CD14-positive monocyte (primary cell): ENCODE measurements at regions not wholly inside any gene's neighbourhood (a gene's known extent, or its start where the extent isn't known, plus 50 kb on each side); places are given as distances from the start of the nearest gene placed in this dataset.

ENCODE experiments used
- DNase-seq, 3 donors: peaks; one replicate each; pipeline ENCODE4 v3.0.0-alpha.2; 2011 to 2022
- H2AFZ ChIP-seq: 2 replicates; pipeline ENCODE4 v1.6.0; 2012; ENCODE audit warnings: mild to moderate bottlenecking, low read depth, low read length, inconsistent platforms; ENCODE audit not compliant: insufficient read depth, poor library complexity, severe bottlenecking
- H3K27ac ChIP-seq, 2 donors: 1 replicate in 1 of 2; 2 replicates in 1 of 2; pipeline ENCODE4 v1.5.1; 2012 to 2013; ENCODE audit warnings: low read length in 2 of 2, control low read depth in 1 of 2, inconsistent platforms in 1 of 2, low read depth in 1 of 2, mild to moderate bottlenecking in 1 of 2
- H3K27me3 ChIP-seq, 2 donors: one replicate each; pipeline versions ENCODE4 v1.6.0 to v1.6.1; 2011 to 2013; ENCODE audit warnings: low read length in 2 of 2; ENCODE audit not compliant: control insufficient read depth in 2 of 2, insufficient read depth in 2 of 2
- H3K36me3 ChIP-seq, 2 donors: replicated peaks in 1 of 2; 1 replicate in 1 of 2; 2 replicates in 1 of 2; pipeline versions ENCODE4 v1.5.1 to v1.6.1; 2012 to 2013; ENCODE audit warnings: low read length in 2 of 2, control low read depth in 1 of 2, inconsistent platforms in 1 of 2, mild to moderate bottlenecking in 1 of 2; ENCODE audit not compliant: insufficient read depth in 2 of 2, control insufficient read depth in 1 of 2
- H3K4me1 ChIP-seq, 2 donors: 1 replicate in 1 of 2; 2 replicates in 1 of 2; pipeline versions ENCODE4 v1.5.1 to v1.6.1; 2012 to 2013; ENCODE audit warnings: low read length in 2 of 2, control low read depth in 1 of 2, inconsistent platforms in 1 of 2, mild to moderate bottlenecking in 1 of 2, moderate library complexity in 1 of 2; ENCODE audit not compliant: insufficient read depth in 2 of 2, control insufficient read depth in 1 of 2
- H3K4me2 ChIP-seq: replicated peaks from 2 replicates; pipeline ENCODE3; 2012; ENCODE audit warnings: low read length, moderate library complexity, mild to moderate bottlenecking; ENCODE audit not compliant: poor library complexity, severe bottlenecking; ENCODE audit errors: extremely low read depth
- H3K4me3 ChIP-seq, 3 experiments: fragments of 200-600 bp in 1 of 3; sonication (generic) in 1 of 3; replicated peaks in 1 of 3; 1 replicate in 2 of 3; 2 replicates in 1 of 3; pipeline ENCODE4 v1.5.1; 2011 to 2013; ENCODE audit warnings: low read length in 3 of 3, mild to moderate bottlenecking in 3 of 3, control low read depth in 2 of 3, low read depth in 2 of 3, inconsistent platforms in 1 of 3, moderate library complexity in 1 of 3
- H3K79me2 ChIP-seq: 2 replicates; pipeline ENCODE4 v1.6.0; 2012; ENCODE audit warnings: mild to moderate bottlenecking, control low read depth, inconsistent platforms, low read length, moderate library complexity; ENCODE audit not compliant: insufficient read depth
- H3K9ac ChIP-seq: 2 replicates; pipeline ENCODE4 v1.6.0; 2017; ENCODE audit warnings: low read length, mild to moderate bottlenecking; ENCODE audit not compliant: insufficient read depth, poor library complexity, severe bottlenecking
- H3K9me3 ChIP-seq, 2 donors: replicated peaks in 1 of 2; 1 replicate in 1 of 2; 2 replicates in 1 of 2; pipeline versions ENCODE4 v1.5.1 to v1.6.1; 2012 to 2013; ENCODE audit warnings: low read length in 2 of 2, control low read depth in 1 of 2; ENCODE audit not compliant: control insufficient read depth in 1 of 2, insufficient read depth in 1 of 2
- H4K20me1 ChIP-seq: 2 replicates; pipeline ENCODE4 v1.6.0; 2012; ENCODE audit warnings: mild to moderate bottlenecking, low read length, control low read depth, moderate library complexity; ENCODE audit not compliant: insufficient read depth
- H3K27ac Mint-ChIP-seq, 7 donors: one replicate each; pipeline ENCODE4 v1.8.0; 2020; ENCODE audit warnings: mild to moderate bottlenecking in 7 of 7, mixed read lengths in 7 of 7, moderate library complexity in 6 of 7, inconsistent platforms in 2 of 7
- H3K27me3 Mint-ChIP-seq, 3 donors: one replicate each; pipeline ENCODE4 v1.8.0; 2021 to 2022; ENCODE audit warnings: low read depth in 3 of 3, mild to moderate bottlenecking in 3 of 3, mixed read lengths in 3 of 3, moderate library complexity in 3 of 3, inconsistent platforms in 1 of 3
- H3K36me3 Mint-ChIP-seq, 2 donors: one replicate each; pipeline ENCODE4 v1.8.0; 2020; ENCODE audit warnings: mixed read lengths in 2 of 2, inconsistent platforms in 1 of 2, mild to moderate bottlenecking in 1 of 2
- H3K4me1 Mint-ChIP-seq: one replicate; pipeline ENCODE4 v1.8.0; 2020; ENCODE audit warnings: mild to moderate bottlenecking, mixed read lengths
- H3K4me3 Mint-ChIP-seq, 2 donors: one replicate each; pipeline ENCODE4 v1.8.0; 2020; ENCODE audit warnings: mild to moderate bottlenecking in 2 of 2, mixed read lengths in 2 of 2, moderate library complexity in 1 of 2
- H3K9me3 Mint-ChIP-seq, 7 donors: one replicate each; pipeline ENCODE4 v1.8.0; 2020 to 2022; ENCODE audit warnings: mixed read lengths in 7 of 7, mild to moderate bottlenecking in 6 of 7, moderate library complexity in 6 of 7, inconsistent platforms in 2 of 7
- WGBS: methylation state at CpG from one replicate; pipeline ENCODE4 v1.1.5; 2013; ENCODE audit warnings: missing lambda C conversion rate; ENCODE audit not compliant: insufficient coverage; 5-methylcytosine and 5-hydroxymethylcytosine counted together
- intact Hi-C, 2 donors: fragments of 100-400 bp; cut with micrococcal nuclease; formaldehyde crosslinking; loops; one replicate each; pipeline versions ENCODE4 v1.15.0 to v1.15.1; 2023
- TF ChIP-seq, protein P1 (sequence below): fragments of 200-600 bp; IDR thresholded peaks from one replicate; pipeline ENCODE4 v1.8.0; 2022; ENCODE audit warnings: antibody characterized with exemption, mild to moderate bottlenecking

GRCh38 chr1:170274131-170274501 lies 128.4 kb downstream of the NTMT2 start:
- TF ChIP-seq, protein P1, sequence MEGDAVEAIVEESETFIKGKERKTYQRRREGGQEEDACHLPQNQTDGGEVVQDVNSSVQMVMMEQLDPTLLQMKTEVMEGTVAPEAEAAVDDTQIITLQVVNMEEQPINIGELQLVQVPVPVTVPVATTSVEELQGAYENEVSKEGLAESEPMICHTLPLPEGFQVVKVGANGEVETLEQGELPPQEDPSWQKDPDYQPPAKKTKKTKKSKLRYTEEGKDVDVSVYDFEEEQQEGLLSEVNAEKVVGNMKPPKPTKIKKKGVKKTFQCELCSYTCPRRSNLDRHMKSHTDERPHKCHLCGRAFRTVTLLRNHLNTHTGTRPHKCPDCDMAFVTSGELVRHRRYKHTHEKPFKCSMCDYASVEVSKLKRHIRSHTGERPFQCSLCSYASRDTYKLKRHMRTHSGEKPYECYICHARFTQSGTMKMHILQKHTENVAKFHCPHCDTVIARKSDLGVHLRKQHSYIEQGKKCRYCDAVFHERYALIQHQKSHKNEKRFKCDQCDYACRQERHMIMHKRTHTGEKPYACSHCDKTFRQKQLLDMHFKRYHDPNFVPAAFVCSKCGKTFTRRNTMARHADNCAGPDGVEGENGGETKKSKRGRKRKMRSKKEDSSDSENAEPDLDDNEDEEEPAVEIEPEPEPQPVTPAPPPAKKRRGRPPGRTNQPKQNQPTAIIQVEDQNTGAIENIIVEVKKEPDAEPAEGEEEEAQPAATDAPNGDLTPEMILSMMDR: no peak
- WGBS: 100% methylated on average over 3 of the region's 5 CpGs
- DNase-seq: no peak
- Histone ChIP-seq H3K4me3 (no peak overlapping the region), H3K36me3 (no peaks in the 10 kb centered on the region), H3K79me2 (no peaks in the 10 kb centered on the region), H4K20me1 (no peaks in the 10 kb centered on the region), H3K9me3 (no peaks in the 10 kb centered on the region), H3K4me2 (no peak overlapping the region), H3K27me3 (no peaks in the 10 kb centered on the region), H3K27ac (no peak overlapping the region), H2AFZ (no peak overlapping the region), H3K4me1 (no peaks in the 10 kb centered on the region), H3K9ac (no peak overlapping the region)
- Mint-ChIP-seq H3K27ac (no peak overlapping the region), H3K36me3 (no peaks in the 10 kb centered on the region), H3K4me3 (no peak overlapping the region), H3K4me1 (no peaks in the 10 kb centered on the region), H3K9me3 (peaks cover 0 to 9% (median 1%) of the 10 kb centered on the region in 7 donors), H3K27me3 (peaks cover 0 to 1% (median 0%) of the 10 kb centered on the region in 3 donors)
- intact Hi-C loops: no loop called here

- Histone ChIP-seq H3K27me3 (no peaks in the 10 kb centered on the region), H3K9ac (no peak overlapping the region), H3K4me2 (no peak overlapping the region), H3K4me1 (no peaks in the 10 kb centered on the region), H3K27ac (no peak overlapping the region), H4K20me1 (no peaks in the 10 kb centered on the region), H3K36me3 (no peaks in the 10 kb centered on the region), H3K79me2 (no peaks in the 10 kb centered on the region), H3K9me3 (no peaks in the 10 kb centered on the region), H2AFZ (no peak overlapping the region), H3K4me3 (no peak overlapping the region)
- Mint-ChIP-seq H3K4me1 (no peaks in the 10 kb centered on the region), H3K4me3 (no peak overlapping the region), H3K27ac (no peak overlapping the region), H3K36me3 (no peaks in the 10 kb centered on the region), H3K9me3 (peaks cover 0 to 13% (median 3%) of the 10 kb centered on the region in 7 donors), H3K27me3 (peaks cover 0 to 1% (median 0%) of the 10 kb centered on the region in 3 donors)
- TF ChIP-seq, protein P1: no peak
- intact Hi-C loops: no loop called here
- no CpG with 5 or more reads among the region's 2 CpGs for WGBS
- no peak for DNase-seq
Measured at GRCh38 chr1:170277985-170278384, 132.2 kb downstream of the NTMT2 start.
